ENCODE measurements at regions not wholly inside any gene's neighbourhood (a gene's known extent, or its start where the extent isn't known, plus 50 kb on each side); places are given as distances from the start of the nearest gene placed in this dataset.

DNA sequence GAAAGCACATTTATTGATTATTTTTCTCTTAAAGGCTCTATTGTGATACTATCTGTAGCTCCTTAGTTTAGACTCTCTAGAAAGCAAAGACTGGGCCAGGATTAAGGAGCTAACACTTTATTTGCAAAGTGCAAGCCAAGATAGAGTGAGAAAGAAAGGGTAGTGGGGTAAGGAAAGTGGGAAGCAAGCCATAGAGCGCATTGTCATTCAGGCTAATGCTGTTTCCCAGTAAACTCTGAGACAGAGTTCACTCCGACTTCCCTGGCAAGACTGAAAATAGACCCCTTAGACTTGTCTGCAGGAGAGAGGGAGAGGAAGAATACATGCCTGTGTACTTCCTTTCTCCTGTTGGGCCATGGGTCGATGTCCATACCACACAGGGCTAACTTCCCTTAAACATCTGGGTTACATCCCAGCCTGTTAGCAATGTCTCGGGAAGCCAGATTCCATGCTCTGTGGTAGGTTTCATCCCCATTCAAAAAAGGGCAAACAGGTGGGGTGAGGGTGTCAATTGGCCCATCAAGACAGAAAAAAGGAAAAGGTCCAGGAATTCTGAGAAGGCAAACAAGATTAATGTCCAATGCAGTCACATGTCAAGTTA, 875.8 kb upstream of the CELF2 start:
- ATAC-seq: no peak
- TF ChIP-seq ZNF70 (CRISPR knock-in tag; IDR thresholded peaks at IDR 0.05) (no peak), OSR1 (CRISPR knock-in tag; IDR thresholded peaks at IDR 0.05) (no peak), TOX (CRISPR knock-in tag; IDR thresholded peaks at IDR 0.05; ENCODE audit: borderline replicate concordance) (no peak), ARNTL (CRISPR knock-in tag; IDR thresholded peaks at IDR 0.05; ENCODE audit: borderline replicate concordance, low read depth) (no peak), GLIS3 (CRISPR knock-in tag; IDR thresholded peaks at IDR 0.05) (no peak), ZNF565 (CRISPR knock-in tag; conservative IDR thresholded peaks at IDR 0.05; ENCODE audit: low read depth) (no peak), CSDC2 (CRISPR knock-in tag; IDR thresholded peaks at IDR 0.05) (no peak)
- TF ChIP-seq, protein P1, sequence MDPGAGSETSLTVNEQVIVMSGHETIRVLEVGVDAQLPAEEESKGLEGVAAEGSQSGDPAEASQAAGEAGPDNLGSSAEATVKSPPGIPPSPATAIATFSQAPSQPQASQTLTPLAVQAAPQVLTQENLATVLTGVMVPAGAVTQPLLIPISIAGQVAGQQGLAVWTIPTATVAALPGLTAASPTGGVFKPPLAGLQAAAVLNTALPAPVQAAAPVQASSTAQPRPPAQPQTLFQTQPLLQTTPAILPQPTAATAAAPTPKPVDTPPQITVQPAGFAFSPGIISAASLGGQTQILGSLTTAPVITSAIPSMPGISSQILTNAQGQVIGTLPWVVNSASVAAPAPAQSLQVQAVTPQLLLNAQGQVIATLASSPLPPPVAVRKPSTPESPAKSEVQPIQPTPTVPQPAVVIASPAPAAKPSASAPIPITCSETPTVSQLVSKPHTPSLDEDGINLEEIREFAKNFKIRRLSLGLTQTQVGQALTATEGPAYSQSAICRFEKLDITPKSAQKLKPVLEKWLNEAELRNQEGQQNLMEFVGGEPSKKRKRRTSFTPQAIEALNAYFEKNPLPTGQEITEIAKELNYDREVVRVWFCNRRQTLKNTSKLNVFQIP (CRISPR knock-in tag; IDR thresholded peaks at IDR 0.05; ENCODE audit: borderline replicate concordance, low read depth): no peak
- TF ChIP-seq, protein P2, sequence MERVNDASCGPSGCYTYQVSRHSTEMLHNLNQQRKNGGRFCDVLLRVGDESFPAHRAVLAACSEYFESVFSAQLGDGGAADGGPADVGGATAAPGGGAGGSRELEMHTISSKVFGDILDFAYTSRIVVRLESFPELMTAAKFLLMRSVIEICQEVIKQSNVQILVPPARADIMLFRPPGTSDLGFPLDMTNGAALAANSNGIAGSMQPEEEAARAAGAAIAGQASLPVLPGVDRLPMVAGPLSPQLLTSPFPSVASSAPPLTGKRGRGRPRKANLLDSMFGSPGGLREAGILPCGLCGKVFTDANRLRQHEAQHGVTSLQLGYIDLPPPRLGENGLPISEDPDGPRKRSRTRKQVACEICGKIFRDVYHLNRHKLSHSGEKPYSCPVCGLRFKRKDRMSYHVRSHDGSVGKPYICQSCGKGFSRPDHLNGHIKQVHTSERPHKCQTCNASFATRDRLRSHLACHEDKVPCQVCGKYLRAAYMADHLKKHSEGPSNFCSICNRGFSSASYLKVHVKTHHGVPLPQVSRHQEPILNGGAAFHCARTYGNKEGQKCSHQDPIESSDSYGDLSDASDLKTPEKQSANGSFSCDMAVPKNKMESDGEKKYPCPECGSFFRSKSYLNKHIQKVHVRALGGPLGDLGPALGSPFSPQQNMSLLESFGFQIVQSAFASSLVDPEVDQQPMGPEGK (CRISPR knock-in tag; IDR thresholded peaks at IDR 0.05; ENCODE audit: borderline replicate concordance): no peak

DNA sequence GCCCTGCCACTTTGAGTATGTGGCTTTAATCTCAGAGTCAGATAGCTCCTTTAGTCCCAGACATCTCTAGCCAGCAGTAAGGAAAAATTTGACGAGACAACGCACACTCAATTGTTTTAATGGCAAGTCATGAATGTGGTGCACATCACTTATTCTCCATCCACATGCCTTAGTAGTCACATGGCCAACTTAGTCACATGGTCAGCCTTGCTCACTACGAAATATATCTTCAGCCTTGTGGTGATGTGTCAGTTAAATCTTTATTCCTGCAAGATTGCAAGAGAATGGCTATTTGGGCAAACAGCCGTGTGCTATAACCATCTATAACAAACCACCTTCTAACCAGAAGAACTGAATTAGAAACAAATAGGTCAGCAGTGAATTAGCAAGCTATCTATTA, 871.1 kb upstream of the CELF2 start:
- no peak for TF ChIP-seq PPARA (CRISPR knock-in tag; IDR thresholded peaks at IDR 0.05; ENCODE audit: borderline replicate concordance)
- TF ChIP-seq TOX (CRISPR knock-in tag; IDR thresholded peaks at IDR 0.05; ENCODE audit: borderline replicate concordance): no peak
- TF ChIP-seq, protein P1 (CRISPR knock-in tag; IDR thresholded peaks at IDR 0.05; ENCODE audit: borderline replicate concordance, low read depth): no peak

DNA sequence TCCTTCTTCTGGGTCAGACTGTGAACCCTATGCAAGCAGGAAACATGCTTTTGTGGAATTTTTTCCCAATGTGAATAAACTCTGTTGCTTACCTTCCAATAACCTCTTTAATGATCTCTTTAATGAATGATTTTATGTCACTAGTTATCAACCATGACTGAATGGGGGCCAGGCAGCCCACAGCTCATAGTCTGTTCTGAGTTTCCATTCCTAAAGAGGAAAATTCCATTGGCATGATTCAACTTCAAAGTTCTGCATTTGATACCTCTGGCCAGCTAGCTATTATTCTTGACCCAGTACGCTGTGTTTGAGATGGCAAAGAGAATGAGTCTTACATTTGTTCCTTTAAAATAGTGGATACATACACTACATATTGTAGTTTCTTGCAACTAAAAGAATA, 867.8 kb upstream of the CELF2 start:
- no peak for ATAC-seq
- no peak for TF ChIP-seq OSR1 (CRISPR knock-in tag; IDR thresholded peaks at IDR 0.05)

More for the DNA sequence above, 871.1 kb upstream of the CELF2 start:
- no peak for ATAC-seq

DNA sequence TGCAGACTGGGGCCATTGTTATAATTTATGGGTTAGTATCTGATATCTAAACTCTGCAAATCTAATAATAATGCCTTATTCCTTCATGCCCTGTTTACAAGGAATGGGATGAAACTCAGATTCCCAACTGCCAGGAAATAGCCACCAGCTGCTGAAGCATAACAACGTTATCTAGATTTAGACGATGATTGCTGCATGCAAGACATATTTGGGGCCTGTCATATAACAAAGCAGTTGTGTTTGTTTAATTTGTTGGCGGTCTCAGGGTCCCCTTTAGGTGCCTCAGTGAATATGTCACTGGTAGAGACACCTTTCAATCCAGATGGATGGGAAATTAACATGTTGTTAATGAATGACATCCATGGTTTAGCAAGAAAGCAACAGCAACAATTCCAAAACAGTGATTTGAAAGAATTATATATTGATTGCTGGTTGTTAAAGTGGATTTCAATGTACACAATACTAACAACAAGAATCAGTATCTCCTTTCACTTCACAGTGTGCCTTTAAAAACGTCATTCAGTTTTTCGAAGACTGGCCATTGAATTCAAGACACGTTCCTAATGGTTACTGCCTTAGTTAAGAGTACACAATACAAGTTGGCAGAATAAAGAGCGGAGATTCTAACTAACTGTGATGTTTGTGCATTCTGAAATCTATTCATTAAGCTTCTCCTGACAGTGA, 860.6 kb upstream of the CELF2 start:
- TF ChIP-seq ARNTL (CRISPR knock-in tag; IDR thresholded peaks at IDR 0.05; ENCODE audit: borderline replicate concordance, low read depth) (no peak), RARB (CRISPR knock-in tag; IDR thresholded peaks at IDR 0.05) (no peak), BACH2 (CRISPR knock-in tag; IDR thresholded peaks at IDR 0.05; ENCODE audit: borderline replicate concordance) (no peak), ZFP30 (CRISPR knock-in tag; IDR thresholded peaks at IDR 0.05) (no peak), ZNF8 (CRISPR knock-in tag; IDR thresholded peaks at IDR 0.05) (no peak), TOX (CRISPR knock-in tag; IDR thresholded peaks at IDR 0.05; ENCODE audit: borderline replicate concordance) (no peak), CSDC2 (CRISPR knock-in tag; IDR thresholded peaks at IDR 0.05) (no peak), ESRRG (CRISPR knock-in tag; IDR thresholded peaks at IDR 0.05) (no peak), OSR1 (CRISPR knock-in tag; IDR thresholded peaks at IDR 0.05) (no peak), ZFP3 (CRISPR knock-in tag; IDR thresholded peaks at IDR 0.05) (no peak), ISL1 (CRISPR knock-in tag; IDR thresholded peaks at IDR 0.05) (no peak), TCF4 (CRISPR knock-in tag; IDR thresholded peaks at IDR 0.05; ENCODE audit: borderline replicate concordance) (no peak)
- TF ChIP-seq, protein P3, sequence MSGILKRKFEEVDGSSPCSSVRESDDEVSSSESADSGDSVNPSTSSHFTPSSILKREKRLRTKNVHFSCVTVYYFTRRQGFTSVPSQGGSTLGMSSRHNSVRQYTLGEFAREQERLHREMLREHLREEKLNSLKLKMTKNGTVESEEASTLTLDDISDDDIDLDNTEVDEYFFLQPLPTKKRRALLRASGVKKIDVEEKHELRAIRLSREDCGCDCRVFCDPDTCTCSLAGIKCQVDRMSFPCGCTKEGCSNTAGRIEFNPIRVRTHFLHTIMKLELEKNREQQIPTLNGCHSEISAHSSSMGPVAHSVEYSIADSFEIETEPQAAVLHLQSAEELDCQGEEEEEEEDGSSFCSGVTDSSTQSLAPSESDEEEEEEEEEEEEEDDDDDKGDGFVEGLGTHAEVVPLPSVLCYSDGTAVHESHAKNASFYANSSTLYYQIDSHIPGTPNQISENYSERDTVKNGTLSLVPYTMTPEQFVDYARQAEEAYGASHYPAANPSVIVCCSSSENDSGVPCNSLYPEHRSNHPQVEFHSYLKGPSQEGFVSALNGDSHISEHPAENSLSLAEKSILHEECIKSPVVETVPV (CRISPR knock-in tag; IDR thresholded peaks at IDR 0.05): no peak
- TF ChIP-seq, protein P2 (CRISPR knock-in tag; IDR thresholded peaks at IDR 0.05; ENCODE audit: borderline replicate concordance): no peak
- TF ChIP-seq, protein P4, sequence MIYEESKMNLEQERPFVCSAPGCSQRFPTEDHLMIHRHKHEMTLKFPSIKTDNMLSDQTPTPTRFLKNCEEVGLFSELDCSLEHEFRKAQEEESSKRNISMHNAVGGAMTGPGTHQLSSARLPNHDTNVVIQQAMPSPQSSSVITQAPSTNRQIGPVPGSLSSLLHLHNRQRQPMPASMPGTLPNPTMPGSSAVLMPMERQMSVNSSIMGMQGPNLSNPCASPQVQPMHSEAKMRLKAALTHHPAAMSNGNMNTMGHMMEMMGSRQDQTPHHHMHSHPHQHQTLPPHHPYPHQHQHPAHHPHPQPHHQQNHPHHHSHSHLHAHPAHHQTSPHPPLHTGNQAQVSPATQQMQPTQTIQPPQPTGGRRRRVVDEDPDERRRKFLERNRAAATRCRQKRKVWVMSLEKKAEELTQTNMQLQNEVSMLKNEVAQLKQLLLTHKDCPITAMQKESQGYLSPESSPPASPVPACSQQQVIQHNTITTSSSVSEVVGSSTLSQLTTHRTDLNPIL (CRISPR knock-in tag; IDR thresholded peaks at IDR 0.05; ENCODE audit: low read depth): no peak
- TF ChIP-seq, protein P5, sequence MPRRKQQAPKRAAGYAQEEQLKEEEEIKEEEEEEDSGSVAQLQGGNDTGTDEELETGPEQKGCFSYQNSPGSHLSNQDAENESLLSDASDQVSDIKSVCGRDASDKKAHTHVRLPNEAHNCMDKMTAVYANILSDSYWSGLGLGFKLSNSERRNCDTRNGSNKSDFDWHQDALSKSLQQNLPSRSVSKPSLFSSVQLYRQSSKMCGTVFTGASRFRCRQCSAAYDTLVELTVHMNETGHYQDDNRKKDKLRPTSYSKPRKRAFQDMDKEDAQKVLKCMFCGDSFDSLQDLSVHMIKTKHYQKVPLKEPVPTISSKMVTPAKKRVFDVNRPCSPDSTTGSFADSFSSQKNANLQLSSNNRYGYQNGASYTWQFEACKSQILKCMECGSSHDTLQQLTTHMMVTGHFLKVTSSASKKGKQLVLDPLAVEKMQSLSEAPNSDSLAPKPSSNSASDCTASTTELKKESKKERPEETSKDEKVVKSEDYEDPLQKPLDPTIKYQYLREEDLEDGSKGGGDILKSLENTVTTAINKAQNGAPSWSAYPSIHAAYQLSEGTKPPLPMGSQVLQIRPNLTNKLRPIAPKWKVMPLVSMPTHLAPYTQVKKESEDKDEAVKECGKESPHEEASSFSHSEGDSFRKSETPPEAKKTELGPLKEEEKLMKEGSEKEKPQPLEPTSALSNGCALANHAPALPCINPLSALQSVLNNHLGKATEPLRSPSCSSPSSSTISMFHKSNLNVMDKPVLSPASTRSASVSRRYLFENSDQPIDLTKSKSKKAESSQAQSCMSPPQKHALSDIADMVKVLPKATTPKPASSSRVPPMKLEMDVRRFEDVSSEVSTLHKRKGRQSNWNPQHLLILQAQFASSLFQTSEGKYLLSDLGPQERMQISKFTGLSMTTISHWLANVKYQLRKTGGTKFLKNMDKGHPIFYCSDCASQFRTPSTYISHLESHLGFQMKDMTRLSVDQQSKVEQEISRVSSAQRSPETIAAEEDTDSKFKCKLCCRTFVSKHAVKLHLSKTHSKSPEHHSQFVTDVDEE (CRISPR knock-in tag; IDR thresholded peaks at IDR 0.05): no peak
- no peak for ATAC-seq
